Breast epithelium (tissue), 3 donors: ENCODE measurements at regions not wholly inside any gene's neighbourhood (a gene's known extent, or its start where the extent isn't known, plus 50 kb on each side); places are given as distances from the start of the nearest gene placed in this dataset.

Source experiments
- POLR2A ChIP-seq: fragments of 450-650 bp; IDR thresholded peaks from one replicate; pipeline ENCODE4 v1.6.1; 2016; ENCODE audit warnings: antibody characterized with exemption, mild to moderate bottlenecking, moderate library complexity
- TF ChIP-seq, protein P1 (sequence below), 3 donors: fragments of 450-650 bp; IDR thresholded peaks; one replicate each; pipeline ENCODE4 v1.5.1; 2016 to 2017; ENCODE audit warnings: antibody characterized with exemption in 3 of 3, mild to moderate bottlenecking in 3 of 3, moderate library complexity in 3 of 3

DNA sequence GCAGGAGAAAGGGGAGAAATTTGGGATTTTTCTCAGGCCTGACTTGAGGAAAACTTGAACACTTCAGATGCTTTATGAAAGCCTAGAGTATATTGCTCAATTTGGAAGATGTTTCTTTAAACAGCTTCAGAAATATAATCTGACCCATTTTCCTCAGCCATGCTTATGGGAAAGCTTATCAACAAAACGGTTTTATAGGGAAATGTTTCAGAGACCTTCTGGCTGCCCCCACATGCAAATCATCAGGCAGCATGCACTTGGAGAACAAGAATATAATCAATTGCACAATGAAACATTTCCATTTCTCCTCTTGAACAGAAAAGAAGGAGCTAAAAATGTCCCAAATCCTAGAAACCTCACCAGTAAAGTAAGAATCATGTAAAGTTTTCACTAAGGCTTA lies 411.2 kb upstream of the ETAA1 start:
- TF ChIP-seq, protein P1, sequence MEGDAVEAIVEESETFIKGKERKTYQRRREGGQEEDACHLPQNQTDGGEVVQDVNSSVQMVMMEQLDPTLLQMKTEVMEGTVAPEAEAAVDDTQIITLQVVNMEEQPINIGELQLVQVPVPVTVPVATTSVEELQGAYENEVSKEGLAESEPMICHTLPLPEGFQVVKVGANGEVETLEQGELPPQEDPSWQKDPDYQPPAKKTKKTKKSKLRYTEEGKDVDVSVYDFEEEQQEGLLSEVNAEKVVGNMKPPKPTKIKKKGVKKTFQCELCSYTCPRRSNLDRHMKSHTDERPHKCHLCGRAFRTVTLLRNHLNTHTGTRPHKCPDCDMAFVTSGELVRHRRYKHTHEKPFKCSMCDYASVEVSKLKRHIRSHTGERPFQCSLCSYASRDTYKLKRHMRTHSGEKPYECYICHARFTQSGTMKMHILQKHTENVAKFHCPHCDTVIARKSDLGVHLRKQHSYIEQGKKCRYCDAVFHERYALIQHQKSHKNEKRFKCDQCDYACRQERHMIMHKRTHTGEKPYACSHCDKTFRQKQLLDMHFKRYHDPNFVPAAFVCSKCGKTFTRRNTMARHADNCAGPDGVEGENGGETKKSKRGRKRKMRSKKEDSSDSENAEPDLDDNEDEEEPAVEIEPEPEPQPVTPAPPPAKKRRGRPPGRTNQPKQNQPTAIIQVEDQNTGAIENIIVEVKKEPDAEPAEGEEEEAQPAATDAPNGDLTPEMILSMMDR (IDR thresholded peaks at IDR 0.05): no peak
- no peak for TF ChIP-seq POLR2A
